SK-N-SH treated with all-trans-retinoic acid at 6 μM for 48 hours (cell line): ENCODE measurements at regions not wholly inside any gene's neighbourhood (a gene's known extent, or its start where the extent isn't known, plus 50 kb on each side); places are given as distances from the start of the nearest gene placed in this dataset.

ENCODE experiments used
- ATAC-seq: fragments of 200-7000 bp; cut with Tn5 transposase; 3 replicates; pipeline ENCODE4 v1.9.1; 2020; ENCODE audit warnings: mild to moderate bottlenecking, moderate library complexity
- ARNTL ChIP-seq: fragments of 450-650 bp; formaldehyde crosslinking; IDR thresholded peaks from 2 replicates; pipeline ENCODE4 v1.5.0; 2020; ENCODE audit warnings: low read depth, mild to moderate bottlenecking, moderate library complexity, borderline replicate concordance
- BACH2 ChIP-seq: fragments of 250-450 bp; sonication (Bioruptor Pico); IDR thresholded peaks from 2 replicates; pipeline ENCODE4 v1.9.0; 2021; ENCODE audit warnings: mild to moderate bottlenecking, borderline replicate concordance
- CREB5 ChIP-seq: fragments of 250-450 bp; sonication (Bioruptor Pico); IDR thresholded peaks from 2 replicates; pipeline ENCODE4 v1.5.1; 2020; ENCODE audit warnings: low read depth, mild to moderate bottlenecking, moderate library complexity
- CSDC2 ChIP-seq: fragments of 250-450 bp; sonication (Bioruptor Pico); IDR thresholded peaks from 2 replicates; pipeline ENCODE4 v1.5.0; 2020; ENCODE audit warnings: mild to moderate bottlenecking, moderate library complexity
- ESRRG ChIP-seq: fragments of 250-450 bp; sonication (Bioruptor Pico); IDR thresholded peaks from 2 replicates; pipeline ENCODE4 v1.6.1; 2021; ENCODE audit warnings: mild to moderate bottlenecking
- GLIS3 ChIP-seq: fragments of 250-450 bp; sonication (Bioruptor Pico); IDR thresholded peaks from 2 replicates; pipeline ENCODE4 v1.5.0; 2020; ENCODE audit warnings: mild to moderate bottlenecking, moderate library complexity
- OSR1 ChIP-seq: fragments of 250-450 bp; sonication (Bioruptor Pico); IDR thresholded peaks from 2 replicates; pipeline ENCODE4 v1.8.0; 2022; ENCODE audit warnings: moderate library complexity, mild to moderate bottlenecking, inconsistent platforms
- PATZ1 ChIP-seq: fragments of 250-450 bp; sonication (Bioruptor Pico); IDR thresholded peaks from 2 replicates; pipeline ENCODE4 v1.8.0; 2020; ENCODE audit warnings: mild to moderate bottlenecking, moderate library complexity, borderline replicate concordance
- POU6F1 ChIP-seq: fragments of 250-450 bp; sonication (Bioruptor Pico); IDR thresholded peaks from 2 replicates; pipeline ENCODE4 v1.8.0; 2021; ENCODE audit warnings: low read depth, mild to moderate bottlenecking, moderate library complexity, borderline replicate concordance
- PPARA ChIP-seq: fragments of 250-450 bp; sonication (Bioruptor Pico); IDR thresholded peaks from 2 replicates; pipeline ENCODE4 v1.5.0; 2020; ENCODE audit warnings: mild to moderate bottlenecking, borderline replicate concordance
- RARB ChIP-seq: fragments of 250-450 bp; sonication (Bioruptor Pico); IDR thresholded peaks from 2 replicates; pipeline ENCODE4 v1.8.0; 2021; ENCODE audit warnings: mild to moderate bottlenecking, moderate library complexity
- SNAI2 ChIP-seq: fragments of 250-450 bp; sonication (Bioruptor Pico); IDR thresholded peaks from 2 replicates; pipeline ENCODE4 v1.5.0; 2020; ENCODE audit warnings: mild to moderate bottlenecking, moderate library complexity
- TCF4 ChIP-seq: fragments of 250-450 bp; sonication (Bioruptor Pico); IDR thresholded peaks from 2 replicates; pipeline ENCODE4 v1.8.0; 2021; ENCODE audit warnings: mild to moderate bottlenecking, moderate library complexity, borderline replicate concordance
- TOX ChIP-seq: fragments of 250-450 bp; sonication (Bioruptor Pico); IDR thresholded peaks from 2 replicates; pipeline ENCODE4 v1.8.0; 2021; ENCODE audit warnings: mild to moderate bottlenecking, moderate library complexity, borderline replicate concordance
- TSHZ2 ChIP-seq: fragments of 250-450 bp; sonication (Bioruptor Pico); IDR thresholded peaks from 2 replicates; pipeline ENCODE4 v1.5.0; 2020; ENCODE audit warnings: mild to moderate bottlenecking, moderate library complexity
- ZC3H10 ChIP-seq: fragments of 250-450 bp; sonication (Bioruptor Pico); IDR thresholded peaks from 2 replicates; pipeline ENCODE4 v1.5.1; 2021; ENCODE audit warnings: mild to moderate bottlenecking, moderate library complexity
- ZFP3 ChIP-seq: fragments of 250-450 bp; sonication (Bioruptor Pico); IDR thresholded peaks from 2 replicates; pipeline ENCODE4 v1.5.0; 2020; ENCODE audit warnings: mild to moderate bottlenecking, moderate library complexity
- ZFP30 ChIP-seq: fragments of 450-650 bp; formaldehyde crosslinking; IDR thresholded peaks from 2 replicates; pipeline ENCODE4 v1.5.0; 2022; ENCODE audit warnings: mild to moderate bottlenecking, moderate library complexity
- ZNF565 ChIP-seq: fragments of 450-650 bp; formaldehyde crosslinking; conservative IDR thresholded peaks from 2 replicates; pipeline ENCODE4 v1.5.0; 2020; ENCODE audit warnings: low read depth, mild to moderate bottlenecking, moderate library complexity
- ZNF70 ChIP-seq: fragments of 450-650 bp; formaldehyde crosslinking; IDR thresholded peaks from 2 replicates; pipeline ENCODE4 v1.5.0; 2020; ENCODE audit warnings: mild to moderate bottlenecking, moderate library complexity
- ZNF8 ChIP-seq: fragments of 450-650 bp; formaldehyde crosslinking; IDR thresholded peaks from 2 replicates; pipeline ENCODE4 v1.5.0; 2020; ENCODE audit warnings: mild to moderate bottlenecking, moderate library complexity
- TF ChIP-seq, protein P1 (sequence below): fragments of 250-450 bp; sonication (Bioruptor Pico); IDR thresholded peaks from 2 replicates; pipeline ENCODE4 v1.5.1; 2021; ENCODE audit warnings: mild to moderate bottlenecking, moderate library complexity

GRCh38 chr2:234341306-234341985 is 155.4 kb downstream of the ARL4C start:
- no peak for ATAC-seq
- no peak for TF ChIP-seq OSR1
- no peak for TF ChIP-seq ARNTL (CRISPR knock-in tag)
- no peak for TF ChIP-seq SNAI2 (CRISPR knock-in tag)
- TF ChIP-seq ZFP3 (CRISPR knock-in tag): no peak
- no peak for TF ChIP-seq ZC3H10
- TF ChIP-seq ZNF8: no peak
- TF ChIP-seq RARB (CRISPR knock-in tag): no peak
- TF ChIP-seq, protein P1, sequence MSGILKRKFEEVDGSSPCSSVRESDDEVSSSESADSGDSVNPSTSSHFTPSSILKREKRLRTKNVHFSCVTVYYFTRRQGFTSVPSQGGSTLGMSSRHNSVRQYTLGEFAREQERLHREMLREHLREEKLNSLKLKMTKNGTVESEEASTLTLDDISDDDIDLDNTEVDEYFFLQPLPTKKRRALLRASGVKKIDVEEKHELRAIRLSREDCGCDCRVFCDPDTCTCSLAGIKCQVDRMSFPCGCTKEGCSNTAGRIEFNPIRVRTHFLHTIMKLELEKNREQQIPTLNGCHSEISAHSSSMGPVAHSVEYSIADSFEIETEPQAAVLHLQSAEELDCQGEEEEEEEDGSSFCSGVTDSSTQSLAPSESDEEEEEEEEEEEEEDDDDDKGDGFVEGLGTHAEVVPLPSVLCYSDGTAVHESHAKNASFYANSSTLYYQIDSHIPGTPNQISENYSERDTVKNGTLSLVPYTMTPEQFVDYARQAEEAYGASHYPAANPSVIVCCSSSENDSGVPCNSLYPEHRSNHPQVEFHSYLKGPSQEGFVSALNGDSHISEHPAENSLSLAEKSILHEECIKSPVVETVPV: no peak
- no peak for TF ChIP-seq ZNF565 (CRISPR knock-in tag)
- no peak for TF ChIP-seq CSDC2 (CRISPR knock-in tag)
- no peak for TF ChIP-seq POU6F1 (CRISPR knock-in tag)
- TF ChIP-seq TCF4: no peak
- no peak for TF ChIP-seq GLIS3 (CRISPR knock-in tag)
- no peak for TF ChIP-seq ZNF70
- TF ChIP-seq CREB5 (CRISPR knock-in tag): no peak
- TF ChIP-seq TSHZ2 (CRISPR knock-in tag): no peak
- no peak for TF ChIP-seq BACH2 (CRISPR knock-in tag)
- TF ChIP-seq PATZ1 (CRISPR knock-in tag): no peak
- TF ChIP-seq PPARA (CRISPR knock-in tag): no peak
- no peak for TF ChIP-seq TOX (CRISPR knock-in tag)

- no peak for ATAC-seq
- TF ChIP-seq ZNF565 (CRISPR knock-in tag): no peak
- no peak for TF ChIP-seq RARB (CRISPR knock-in tag)
- TF ChIP-seq OSR1: no peak
- TF ChIP-seq BACH2 (CRISPR knock-in tag): no peak
- TF ChIP-seq, protein P1: no peak
- no peak for TF ChIP-seq ARNTL (CRISPR knock-in tag)
- no peak for TF ChIP-seq ESRRG (CRISPR knock-in tag)
- TF ChIP-seq GLIS3 (CRISPR knock-in tag): no peak
- no peak for TF ChIP-seq ZNF8
- no peak for TF ChIP-seq TCF4
- TF ChIP-seq PPARA (CRISPR knock-in tag): no peak
- TF ChIP-seq ZNF70: no peak
- no peak for TF ChIP-seq ZFP30 (CRISPR knock-in tag)
- TF ChIP-seq SNAI2 (CRISPR knock-in tag): no peak
- no peak for TF ChIP-seq CSDC2 (CRISPR knock-in tag)
- TF ChIP-seq ZFP3 (CRISPR knock-in tag): no peak
Observed at GRCh38 chr2:234339501-234339900, 157.4 kb downstream of the ARL4C start.
